M059J (cell line): ENCODE measurements at regions not wholly inside any gene's neighbourhood (a gene's known extent, or its start where the extent isn't known, plus 50 kb on each side); places are given as distances from the start of the nearest gene placed in this dataset.

Experiments
- DNase-seq: peaks from one replicate; pipeline ENCODE4 v3.0.0-alpha.2; 2012; ENCODE audit warnings: low read depth

GRCh38 chr12:78790148-78790547 is 74.4 kb upstream of the SYT1 start:
- DNase-seq: no peak

GRCh38 chr12:78792052-78792698 is 72.4 kb upstream of the SYT1 start:
- DNase-seq: no peak

- DNase-seq: peak; percentile 3
Observed at GRCh38 chr12:78793491-78793890, 71.1 kb upstream of the SYT1 start.

GRCh38 chr12:78793982-78794381 is 70.6 kb upstream of the SYT1 start:
- no peak for DNase-seq

DNA sequence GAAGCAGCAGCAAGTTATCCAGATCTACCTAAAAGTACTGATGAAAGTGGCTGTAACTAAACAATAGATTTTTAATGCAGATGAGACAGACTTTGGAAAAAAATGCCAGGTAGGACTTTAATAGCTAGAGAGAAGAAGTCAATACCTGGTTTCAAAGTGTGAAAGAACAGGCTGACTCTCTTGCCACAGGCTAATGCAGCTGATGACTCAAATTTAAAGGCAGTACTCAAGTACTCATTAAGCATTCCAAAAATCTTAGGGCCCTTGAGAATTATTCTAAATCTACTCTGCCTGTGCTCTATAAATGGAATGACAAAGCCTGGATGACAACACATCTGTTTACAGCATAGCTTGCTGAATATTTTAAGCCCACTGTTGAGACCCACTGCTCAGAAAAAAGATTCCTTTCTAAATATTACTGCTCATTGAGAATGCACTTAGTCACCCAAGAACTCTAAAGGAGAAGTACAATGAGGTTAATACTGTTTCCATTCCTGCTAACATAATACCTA is 68.6 kb upstream of the SYT1 start:
- peak; percentile 26 for DNase-seq

DNA sequence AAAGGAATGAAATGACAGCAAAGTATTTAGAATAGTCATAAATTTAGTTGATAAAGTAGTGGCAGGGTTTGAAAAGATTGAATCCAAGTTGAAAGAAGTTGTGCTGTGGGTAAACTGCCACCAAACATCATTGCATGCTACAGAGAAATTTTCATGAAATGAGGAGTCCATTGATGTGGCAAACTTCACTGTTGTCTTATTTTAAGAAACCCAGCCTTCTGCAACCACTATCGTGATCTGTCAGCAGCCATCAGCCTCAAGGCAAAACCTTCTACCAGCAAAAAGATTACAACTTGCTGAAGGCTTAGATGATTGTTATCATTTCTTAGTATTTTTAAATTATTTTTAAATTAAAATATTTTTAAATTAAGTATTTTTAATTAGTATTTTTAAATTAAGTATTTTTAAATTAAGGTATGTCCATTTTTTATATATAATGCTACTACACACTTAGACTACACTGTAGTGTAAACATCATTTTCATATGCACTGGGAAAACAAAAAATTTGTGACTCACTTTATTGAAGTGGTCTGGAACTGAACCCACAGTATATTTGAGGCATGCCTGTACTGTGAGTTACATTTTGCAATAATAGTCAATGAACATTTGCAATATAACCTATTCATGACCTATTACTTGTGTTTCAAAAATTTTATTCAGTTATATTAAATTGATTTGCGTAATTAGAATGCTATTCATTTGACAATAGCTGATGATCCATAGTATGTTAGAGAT is 67.2 kb upstream of the SYT1 start:
- peak; percentile 67 for DNase-seq

GRCh38 chr12:78799649-78800048 is 64.9 kb upstream of the SYT1 start:
- no peak for DNase-seq

DNA sequence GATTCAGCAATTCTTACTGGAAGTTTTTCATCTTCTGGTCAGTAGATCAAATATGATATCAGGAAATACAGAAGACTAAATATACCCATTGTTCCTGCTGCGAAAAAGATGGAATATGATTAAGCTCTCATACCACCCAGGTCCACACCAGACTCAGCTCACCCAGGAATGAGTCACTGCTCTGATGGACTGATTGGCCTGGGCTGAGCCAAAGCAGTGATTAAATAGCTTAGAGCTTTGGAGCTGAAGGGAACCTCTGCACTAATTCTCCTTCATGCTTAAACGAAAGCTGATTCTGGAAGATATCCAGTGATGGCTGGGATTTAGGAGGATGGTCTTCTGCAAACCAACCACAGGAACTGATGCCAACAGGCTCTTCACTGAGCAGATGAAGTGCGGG is 62.0 kb upstream of the SYT1 start:
- DNase-seq: peak; percentile 88

- DNase-seq: no peak
Observed at GRCh38 chr12:78804262-78804661, 60.3 kb upstream of the SYT1 start.
